ENCODE measurements at regions not wholly inside any gene's neighbourhood (a gene's known extent, or its start where the extent isn't known, plus 50 kb on each side); places are given as distances from the start of the nearest gene placed in this dataset.

DNA sequence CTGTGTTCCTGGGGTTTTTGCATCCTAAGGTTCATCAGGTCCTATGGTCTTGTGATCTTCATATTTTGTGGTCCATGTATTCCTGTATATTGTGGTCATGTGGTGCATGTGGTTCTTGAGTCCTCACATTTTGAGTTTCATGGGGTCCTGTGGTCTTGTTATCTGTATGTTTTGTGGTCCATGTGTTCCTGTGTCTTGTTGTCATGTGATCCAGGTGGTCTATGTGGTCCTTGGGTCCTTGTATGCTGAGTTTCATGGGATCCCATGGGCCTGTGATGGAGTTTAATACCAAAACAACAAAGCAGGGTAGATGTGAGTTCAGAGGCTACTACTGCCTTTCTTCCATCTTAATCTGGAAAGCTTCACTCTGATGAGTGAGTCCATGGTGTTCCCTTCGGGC is 166.4 kb downstream of the TMEM18 start:
- TF ChIP-seq, protein P1, sequence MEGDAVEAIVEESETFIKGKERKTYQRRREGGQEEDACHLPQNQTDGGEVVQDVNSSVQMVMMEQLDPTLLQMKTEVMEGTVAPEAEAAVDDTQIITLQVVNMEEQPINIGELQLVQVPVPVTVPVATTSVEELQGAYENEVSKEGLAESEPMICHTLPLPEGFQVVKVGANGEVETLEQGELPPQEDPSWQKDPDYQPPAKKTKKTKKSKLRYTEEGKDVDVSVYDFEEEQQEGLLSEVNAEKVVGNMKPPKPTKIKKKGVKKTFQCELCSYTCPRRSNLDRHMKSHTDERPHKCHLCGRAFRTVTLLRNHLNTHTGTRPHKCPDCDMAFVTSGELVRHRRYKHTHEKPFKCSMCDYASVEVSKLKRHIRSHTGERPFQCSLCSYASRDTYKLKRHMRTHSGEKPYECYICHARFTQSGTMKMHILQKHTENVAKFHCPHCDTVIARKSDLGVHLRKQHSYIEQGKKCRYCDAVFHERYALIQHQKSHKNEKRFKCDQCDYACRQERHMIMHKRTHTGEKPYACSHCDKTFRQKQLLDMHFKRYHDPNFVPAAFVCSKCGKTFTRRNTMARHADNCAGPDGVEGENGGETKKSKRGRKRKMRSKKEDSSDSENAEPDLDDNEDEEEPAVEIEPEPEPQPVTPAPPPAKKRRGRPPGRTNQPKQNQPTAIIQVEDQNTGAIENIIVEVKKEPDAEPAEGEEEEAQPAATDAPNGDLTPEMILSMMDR (conservative IDR thresholded peaks at IDR 0.05; ENCODE audit: low read depth, low read length), result no peak
- TF ChIP-seq EZH2 (IDR thresholded peaks at IDR 0.05; ENCODE audit: low read length, unreplicated experiment) (no peak), EZH2phosphoT487 (IDR thresholded peaks at IDR 0.05; ENCODE audit: borderline replicate concordance, low read length) (no peak)

All from PC-3 (cell line).